ENCODE measurements at regions not wholly inside any gene's neighbourhood (a gene's known extent, or its start where the extent isn't known, plus 50 kb on each side); places are given as distances from the start of the nearest gene placed in this dataset.

DNA sequence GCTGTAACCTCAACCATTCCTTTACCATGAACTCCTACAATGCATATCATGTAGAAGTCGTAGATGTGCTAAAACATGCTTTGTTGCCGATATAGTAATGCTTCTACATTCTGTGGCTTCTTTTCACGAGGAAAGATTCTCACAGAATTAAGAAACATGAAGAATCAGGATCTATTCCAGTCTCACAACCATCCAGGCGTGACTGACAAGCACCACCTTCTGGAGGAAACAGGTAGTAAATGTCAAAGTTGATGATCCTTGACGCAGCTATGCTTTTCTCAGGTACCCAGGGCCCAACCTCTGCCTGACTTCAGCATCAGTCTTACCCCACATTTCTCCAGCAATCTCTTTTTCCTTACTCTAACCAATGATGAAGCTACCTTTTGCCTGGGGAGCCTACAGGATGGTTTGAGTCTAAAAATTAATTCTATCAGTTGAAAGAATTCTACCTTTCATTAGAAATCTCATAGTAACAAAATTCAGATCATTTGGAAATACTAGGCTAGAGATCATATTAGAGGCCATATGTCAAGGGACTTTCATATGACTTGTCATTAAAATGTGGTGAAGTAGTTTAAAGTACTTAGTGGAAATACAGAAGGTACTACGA lies 123.3 kb upstream of the RND3 start:
- no peak overlapping the region for H3K9ac ChIP-seq
- no peak overlapping the region for H3K4me3 ChIP-seq
- no peaks in the 10 kb centered on the region for H3K27me3 ChIP-seq
- H3K9me3 ChIP-seq = no peaks in the 10 kb centered on the region
- TF ChIP-seq Cebpa-rat (IDR thresholded peaks at IDR 0.05) = no peak
- H3K36me3 ChIP-seq = no peaks in the 10 kb centered on the region
- no peak overlapping the region for H3K27ac ChIP-seq
- peaks cover 9% of the 10 kb centered on the region for H3K4me1 ChIP-seq
- no peaks in the 10 kb centered on the region for H4K20me1 ChIP-seq
- peak overlapping the region; percentile 43 for H3K4me2 ChIP-seq

GRCh38 chr2:150609831-150610582 lies 122.5 kb upstream of the RND3 start:
- Histone ChIP-seq H3K27ac (no peak overlapping the region), H4K20me1 (no peaks in the 10 kb centered on the region), H3K9ac (no peak overlapping the region), H3K4me3 (no peak overlapping the region), H3K4me2 (peak overlapping the region; percentile 43), H3K4me1 (peaks cover 9% of the 10 kb centered on the region), H3K27me3 (no peaks in the 10 kb centered on the region), H3K9me3 (no peaks in the 10 kb centered on the region), H3K36me3 (no peaks in the 10 kb centered on the region)
- no peak for TF ChIP-seq Cebpa-rat (IDR thresholded peaks at IDR 0.05)

DNA sequence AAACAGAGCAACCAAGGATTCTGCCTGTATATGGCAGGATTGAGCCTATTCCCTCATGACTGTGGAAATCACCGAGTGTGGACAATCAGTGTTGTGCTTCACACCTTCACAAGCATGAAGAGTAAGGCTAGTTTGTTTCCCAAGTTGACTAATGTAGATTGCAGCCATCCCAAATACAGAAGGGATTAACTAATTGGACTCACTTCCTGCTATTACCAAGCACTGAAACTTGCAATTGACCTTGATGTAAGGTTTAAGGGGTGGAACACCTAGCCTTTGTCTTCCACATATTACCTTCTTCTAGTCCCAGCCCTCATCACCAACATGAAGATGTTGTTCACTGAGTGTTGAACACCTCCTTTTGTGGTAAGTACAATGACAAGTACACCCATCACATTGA lies 120.9 kb upstream of the RND3 start:
- Histone ChIP-seq H3K9me3 (no peaks in the 10 kb centered on the region), H3K4me3 (no peak overlapping the region), H3K9ac (no peak overlapping the region), H3K36me3 (no peaks in the 10 kb centered on the region), H4K20me1 (no peaks in the 10 kb centered on the region), H3K27me3 (no peaks in the 10 kb centered on the region), H3K4me2 (no peak overlapping the region), H3K27ac (no peak overlapping the region), H3K4me1 (peaks cover 9% of the 10 kb centered on the region)
- TF ChIP-seq Cebpa-rat (IDR thresholded peaks at IDR 0.05) = no peak

- H3K36me3 ChIP-seq = no peaks in the 10 kb centered on the region
- no peak overlapping the region for H3K4me2 ChIP-seq
- no peaks in the 10 kb centered on the region for H3K9me3 ChIP-seq
- no peak for TF ChIP-seq Cebpa-rat (IDR thresholded peaks at IDR 0.05)
- H3K9ac ChIP-seq = no peak overlapping the region
- H3K27me3 ChIP-seq = no peaks in the 10 kb centered on the region
- H3K4me1 ChIP-seq = peaks cover 9% of the 10 kb centered on the region
- no peaks in the 10 kb centered on the region for H4K20me1 ChIP-seq
- H3K27ac ChIP-seq = no peak overlapping the region
- no peak overlapping the region for H3K4me3 ChIP-seq
Measured at GRCh38 chr2:150607390-150607811, 119.9 kb upstream of the RND3 start.

- Histone ChIP-seq H3K27me3 (no peaks in the 10 kb centered on the region), H3K36me3 (no peaks in the 10 kb centered on the region), H3K4me1 (peaks cover 9% of the 10 kb centered on the region), H3K27ac (no peak overlapping the region), H3K9ac (no peak overlapping the region), H4K20me1 (no peaks in the 10 kb centered on the region), H3K4me2 (no peak overlapping the region), H3K9me3 (no peaks in the 10 kb centered on the region), H3K4me3 (no peak overlapping the region)
- TF ChIP-seq Cebpa-rat (IDR thresholded peaks at IDR 0.05) = no peak
Measured at GRCh38 chr2:150606380-150607060, 119.1 kb upstream of the RND3 start.

GRCh38 chr2:150605664-150606063 lies 118.2 kb upstream of the RND3 start:
- TF ChIP-seq Cebpa-rat (IDR thresholded peaks at IDR 0.05) = no peak
- Histone ChIP-seq H3K9ac (no peak overlapping the region), H3K4me1 (peaks cover 7% of the 10 kb centered on the region), H3K4me2 (no peak overlapping the region), H4K20me1 (no peaks in the 10 kb centered on the region), H3K4me3 (no peak overlapping the region), H3K27ac (no peak overlapping the region), H3K27me3 (no peaks in the 10 kb centered on the region), H3K9me3 (no peaks in the 10 kb centered on the region), H3K36me3 (no peaks in the 10 kb centered on the region)

DNA sequence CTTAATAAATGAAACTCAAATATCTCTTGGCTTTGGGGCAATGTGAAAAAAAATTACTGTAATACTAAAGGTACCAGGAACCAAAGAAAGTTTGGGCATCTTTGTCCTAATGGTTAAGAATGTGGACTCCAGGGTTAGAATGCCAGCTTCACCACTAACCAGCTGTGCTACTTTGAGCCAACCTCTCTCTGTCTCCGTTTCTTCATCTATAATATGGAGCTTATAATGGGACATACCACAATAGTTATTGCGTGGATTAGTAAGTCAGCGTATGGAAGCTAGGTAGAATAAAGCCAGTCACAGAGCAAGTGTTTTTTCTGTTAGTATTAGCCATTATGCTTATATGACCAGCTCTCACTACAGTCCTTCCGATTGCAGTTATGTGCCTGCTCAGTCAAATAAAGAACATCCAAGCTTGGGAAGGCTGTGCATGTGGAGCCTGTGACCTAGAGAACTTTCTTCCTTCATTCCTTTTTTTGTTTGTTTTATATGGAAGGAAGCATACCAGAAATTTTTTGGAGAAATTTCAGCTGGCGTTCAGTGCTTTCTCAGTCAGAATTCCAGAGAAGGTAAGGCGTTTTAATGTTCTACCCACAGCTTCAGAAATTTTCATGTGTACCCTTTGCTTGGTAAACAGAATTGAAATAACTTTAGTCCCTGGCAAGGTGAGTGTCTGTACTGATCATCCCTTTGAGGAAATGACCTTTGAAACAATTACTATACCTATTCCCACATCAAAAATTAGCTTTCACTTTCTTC lies 114.0 kb upstream of the RND3 start:
- no peak overlapping the region for H3K9ac ChIP-seq
- H3K4me3 ChIP-seq = no peak overlapping the region
- H3K27ac ChIP-seq = no peak overlapping the region
- no peak for TF ChIP-seq Cebpa-rat (IDR thresholded peaks at IDR 0.05)
- no peaks in the 10 kb centered on the region for H4K20me1 ChIP-seq
- H3K4me1 ChIP-seq = no peaks in the 10 kb centered on the region
- H3K9me3 ChIP-seq = no peaks in the 10 kb centered on the region
- H3K4me2 ChIP-seq = no peak overlapping the region
- H3K27me3 ChIP-seq = no peaks in the 10 kb centered on the region
- H3K36me3 ChIP-seq = no peaks in the 10 kb centered on the region

GRCh38 chr2:150599889-150600288 lies 112.4 kb upstream of the RND3 start:
- no peak for TF ChIP-seq Cebpa-rat (IDR thresholded peaks at IDR 0.05)
- Histone ChIP-seq H3K27ac (no peak overlapping the region), H3K36me3 (no peaks in the 10 kb centered on the region)

DNA sequence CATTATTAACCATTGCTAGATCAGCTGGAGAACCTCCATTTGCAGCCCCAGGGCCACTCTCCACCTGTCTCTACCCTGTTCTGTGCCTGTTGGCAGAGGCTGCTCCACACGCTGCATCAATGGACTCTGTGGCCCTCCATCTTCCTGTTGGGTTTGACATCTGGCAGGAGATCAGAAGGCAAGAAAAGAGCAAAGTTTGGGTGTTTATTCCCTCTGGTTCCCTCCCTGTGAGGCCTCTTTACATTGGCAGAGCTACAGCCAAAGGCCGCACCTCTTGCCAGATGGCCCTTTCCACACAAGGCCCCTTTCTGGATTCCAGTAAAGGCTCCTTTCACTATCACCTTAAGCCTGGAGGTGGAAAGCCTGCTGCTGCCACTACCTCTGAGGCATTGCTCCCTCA lies 110.9 kb upstream of the RND3 start:
- Histone ChIP-seq H3K27me3 (no peaks in the 10 kb centered on the region), H3K4me2 (peak overlapping the region; percentile 4; the same call in 1 of the 2 replicates), H3K4me3 (no peak overlapping the region), H4K20me1 (no peaks in the 10 kb centered on the region), H3K27ac (no peak overlapping the region), H3K36me3 (no peaks in the 10 kb centered on the region), H3K9me3 (no peaks in the 10 kb centered on the region), H3K4me1 (no peaks in the 10 kb centered on the region), H3K9ac (no peak overlapping the region)
- no peak for TF ChIP-seq Cebpa-rat (IDR thresholded peaks at IDR 0.05)

More at GRCh38 chr2:150599889-150600288, 112.4 kb upstream of the RND3 start:
- Histone ChIP-seq H3K4me2 (no peak overlapping the region), H3K4me1 (no peaks in the 10 kb centered on the region), H3K27me3 (no peaks in the 10 kb centered on the region), H3K4me3 (no peak overlapping the region), H4K20me1 (no peaks in the 10 kb centered on the region), H3K9ac (no peak overlapping the region), H3K9me3 (no peaks in the 10 kb centered on the region)

Data from BLaER1 (cell line).